HepG2 (cell line): ENCODE measurements at regions not wholly inside any gene's neighbourhood (a gene's known extent, or its start where the extent isn't known, plus 50 kb on each side); places are given as distances from the start of the nearest gene placed in this dataset.

Experiments
- BRCA1 ChIP-seq: sonication (generic); formaldehyde crosslinking; IDR thresholded peaks from 2 replicates; pipeline ENCODE4 v1.4.0; 2020; ENCODE audit warnings: missing genetic modification reagents
- DDIT3 ChIP-seq: sonication (generic); formaldehyde crosslinking; IDR thresholded peaks from 2 replicates; pipeline ENCODE4 v1.4.0; 2020; ENCODE audit warnings: mild to moderate bottlenecking, missing genetic modification reagents
- PREB ChIP-seq: sonication (generic); formaldehyde crosslinking; IDR thresholded peaks from 2 replicates; pipeline ENCODE4 v1.4.0; 2020; ENCODE audit warnings: missing genetic modification reagents

- TF ChIP-seq PREB (CRISPR knock-in tag) (no peak), DDIT3 (no peak), BRCA1 (CRISPR knock-in tag) (no peak)
Measured at GRCh38 chr6:63437058-63437457, 117.3 kb upstream of the LGSN start.
